ENCODE measurements at regions not wholly inside any gene's neighbourhood (a gene's known extent, or its start where the extent isn't known, plus 50 kb on each side); places are given as distances from the start of the nearest gene placed in this dataset.

GRCh38 chr20:22732751-22733150 is 148.4 kb upstream of the FOXA2 start:
- POLR2A ChIA-PET (ENCODE audit: unreplicated experiment), result no interaction called here
- BruUV-seq (replicated peaks), result no TSS peak
- dilution Hi-C loops (cut with HindIII; ENCODE audit: low sequenced_read_pairs, unreplicated experiment), result no loop called here

More at GRCh38 chr20:22732751-22733150, 148.4 kb upstream of the FOXA2 start:
- Histone ChIP-seq H2BK20ac (ENCODE audit: low read depth, low read length) (no peak overlapping the region), H3K4me2 (ENCODE audit: low read depth, low read length) (no peak overlapping the region), H3K79me1 (ENCODE audit: low read depth in 1 of 2, low read length in 2 of 2) (no peaks in the 10 kb centered on the region), H3K18ac (ENCODE audit: low read depth, low read length) (no peak overlapping the region), H2AK9ac (replicated peaks; ENCODE audit: low read depth, low read length, poor library complexity) (no peak overlapping the region), H3K4me3 (ENCODE audit: insufficient read depth, low read depth, low read length) (no peak overlapping the region), H4K8ac (ENCODE audit: low read depth in 2 of 2, low read length in 2 of 2) (no peak overlapping the region), H4K5ac (ENCODE audit: low read depth, low read length) (no peak overlapping the region), H3K27ac (ENCODE audit: insufficient read depth, low read length) (no peak overlapping the region), H4K91ac (ENCODE audit: insufficient read depth, low read depth, low read length) (no peak overlapping the region), H2BK15ac (ENCODE audit: low read depth, low read length) (no peak overlapping the region), H2AFZ (replicated peaks; ENCODE audit: low read length, poor library complexity) (no peak overlapping the region), H3K9me3 (ENCODE audit: control insufficient read depth, insufficient read depth, low read length) (no peaks in the 10 kb centered on the region), H3K14ac (replicated peaks; ENCODE audit: low read depth, low read length) (no peak overlapping the region), H3K9me1 (ENCODE audit: insufficient read depth, low read length) (no peaks in the 10 kb centered on the region), H2AK5ac (ENCODE audit: low read depth, low read length) (no peak overlapping the region), H3K27me3 (ENCODE audit: control insufficient read depth, insufficient read depth, low read length) (no peaks in the 10 kb centered on the region; the same call in 1 of the 2 replicates), H3K56ac (ENCODE audit: extremely low read depth, insufficient read depth, low read length) (no peak overlapping the region), H2BK120ac (ENCODE audit: low read depth, low read length) (no peak overlapping the region), H3K36me3 (ENCODE audit: control insufficient read depth, insufficient read depth, low read length) (no peaks in the 10 kb centered on the region), H3K4me1 (ENCODE audit: control insufficient read depth, insufficient read depth, low read length) (no peaks in the 10 kb centered on the region), H3K4ac (ENCODE audit: low read depth, low read length) (no peak overlapping the region), H4K20me1 (ENCODE audit: insufficient read depth, low read length) (no peaks in the 10 kb centered on the region), H2BK5ac (ENCODE audit: low read depth, low read length, poor library complexity, severe bottlenecking) (no peak overlapping the region), H3K9ac (ENCODE audit: low read depth, low read length) (no peak overlapping the region), H3K23ac (ENCODE audit: low read depth, low read length) (no peak overlapping the region)
- in situ Hi-C loops (cut with MboI; ENCODE audit: low sequenced_read_pairs) (no loop called here), intact Hi-C loops (cut with micrococcal nuclease) (no loop called here)
- ATAC-seq (ENCODE audit: low read depth) (no peak), DNase-seq (no peak)
- CTCF ChIA-PET, result no interaction called here
- no CpG with 5 or more reads among the region's 4 CpGs for WGBS, 2 experiments (ENCODE audit: extremely low coverage in 2 of 2, insufficient read length in 1 of 2)
- TF ChIP-seq ELK1 (IDR thresholded peaks at IDR 0.05; ENCODE audit: borderline replicate concordance, low read depth, low read length) (no peak), MAFK (IDR thresholded peaks at IDR 0.05; ENCODE audit: low read depth, low read length) (no peak), POLR2A (IDR thresholded peaks at IDR 0.05; ENCODE audit: low read depth, low read length) (no peak), CEBPB (IDR thresholded peaks at IDR 0.05; ENCODE audit: low read depth, low read length) (no peak), BHLHE40 (IDR thresholded peaks at IDR 0.05; ENCODE audit: low read depth, low read length) (no peak), RCOR1 (IDR thresholded peaks at IDR 0.05; ENCODE audit: insufficient replicate concordance, low read length) (no peak), SMC3 (IDR thresholded peaks at IDR 0.05; ENCODE audit: low read depth, low read length) (no peak), USF2 (IDR thresholded peaks at IDR 0.05; ENCODE audit: low read depth, low read length) (no peak), RAD21 (IDR thresholded peaks at IDR 0.05; ENCODE audit: low read length) (no peak), CHD1 (IDR thresholded peaks at IDR 0.05; ENCODE audit: low read depth, low read length) (no peak)
